ENCODE measurements at regions not wholly inside any gene's neighbourhood (a gene's known extent, or its start where the extent isn't known, plus 50 kb on each side); places are given as distances from the start of the nearest gene placed in this dataset.
A peak's percentile ranks its signal among the peaks of the same experiment; 100 is the strongest.

- H3K4me3 Mint-ChIP-seq: no peak overlapping the region
- no peaks in the 10 kb centered on the region for H3K9me3 Mint-ChIP-seq
- H3K27ac Mint-ChIP-seq: no peak overlapping the region
- no peaks in the 10 kb centered on the region for H3K36me3 Mint-ChIP-seq
- peaks cover 7% of the 10 kb centered on the region for H3K4me1 Mint-ChIP-seq
- H3K27me3 Mint-ChIP-seq: peaks cover 20% of the 10 kb centered on the region
These were observed 143.7 kb downstream of the ENGASE start for GRCh38 chr17:79218175-79218824.

GRCh38 chr17:79217473-79218135 lies 143.0 kb downstream of the ENGASE start:
- no peaks in the 10 kb centered on the region for H3K9me3 Mint-ChIP-seq
- H3K27ac Mint-ChIP-seq: no peak overlapping the region
- peaks cover 7% of the 10 kb centered on the region for H3K4me1 Mint-ChIP-seq
- peaks cover 18% of the 10 kb centered on the region for H3K27me3 Mint-ChIP-seq
- H3K36me3 Mint-ChIP-seq: no peaks in the 10 kb centered on the region
- peak overlapping the region; percentile 17 for H3K4me3 Mint-ChIP-seq

- Mint-ChIP-seq H3K27me3 (peaks cover 20% of the 10 kb centered on the region), H3K4me3 (no peak overlapping the region), H3K36me3 (no peaks in the 10 kb centered on the region), H3K9me3 (no peaks in the 10 kb centered on the region), H3K4me1 (peaks cover 7% of the 10 kb centered on the region), H3K27ac (no peak overlapping the region)
These were observed 142.2 kb downstream of the ENGASE start for GRCh38 chr17:79216826-79217225.

DNA sequence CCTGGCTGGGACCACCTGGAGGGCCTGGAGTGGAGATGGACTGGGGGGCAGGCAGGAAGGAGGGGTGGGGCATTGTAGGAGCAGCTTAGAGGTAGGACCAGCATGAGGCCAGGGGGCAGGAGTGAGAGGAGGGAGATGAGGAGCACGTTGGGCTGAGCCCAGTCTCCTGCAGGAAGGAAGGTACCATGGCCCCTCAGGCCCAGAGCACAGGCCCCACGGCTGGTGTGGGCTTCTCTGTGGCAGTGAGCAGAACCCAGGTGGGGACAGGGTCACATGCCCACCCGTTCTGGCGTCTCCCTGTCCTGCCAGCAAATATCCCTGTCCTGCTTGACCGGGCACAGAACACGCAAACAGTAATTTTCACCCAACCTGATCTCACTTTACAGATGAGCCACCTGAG lies 141.8 kb downstream of the ENGASE start:
- Mint-ChIP-seq H3K27ac (no peak overlapping the region), H3K27me3 (peaks cover 20% of the 10 kb centered on the region), H3K4me3 (no peak overlapping the region), H3K9me3 (no peaks in the 10 kb centered on the region), H3K4me1 (peaks cover 7% of the 10 kb centered on the region), H3K36me3 (no peaks in the 10 kb centered on the region)

DNA sequence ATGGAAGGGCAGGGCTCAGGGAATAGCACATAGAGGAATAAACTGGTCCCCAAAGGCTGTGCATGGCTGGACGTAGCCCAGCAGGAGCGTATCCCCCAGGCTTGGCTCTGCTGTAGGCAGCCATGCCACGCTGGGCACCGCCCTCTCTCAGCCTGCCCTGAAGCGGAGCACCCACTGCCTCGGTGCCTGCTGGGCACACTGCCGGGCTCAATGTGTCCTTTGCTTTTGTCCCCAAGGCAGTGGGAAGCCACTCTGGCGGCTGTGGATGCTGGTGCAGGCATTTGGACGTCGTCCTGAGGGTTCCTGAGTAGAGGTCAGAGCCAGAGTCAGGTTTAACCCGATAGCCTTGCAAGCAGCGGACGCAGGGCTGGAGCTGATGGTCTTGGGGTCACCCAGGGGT lies 141.0 kb downstream of the ENGASE start:
- H3K4me1 Mint-ChIP-seq: peaks cover 6% of the 10 kb centered on the region
- H3K27me3 Mint-ChIP-seq: peaks cover 20% of the 10 kb centered on the region
- H3K27ac Mint-ChIP-seq: no peak overlapping the region
- no peak overlapping the region for H3K4me3 Mint-ChIP-seq
- H3K36me3 Mint-ChIP-seq: no peaks in the 10 kb centered on the region
- no peaks in the 10 kb centered on the region for H3K9me3 Mint-ChIP-seq

GRCh38 chr17:79214940-79215604 lies 140.4 kb downstream of the ENGASE start:
- Mint-ChIP-seq H3K36me3 (no peaks in the 10 kb centered on the region), H3K9me3 (no peaks in the 10 kb centered on the region), H3K4me1 (no peaks in the 10 kb centered on the region), H3K27ac (no peak overlapping the region), H3K27me3 (peaks cover 19% of the 10 kb centered on the region), H3K4me3 (no peak overlapping the region)

DNA sequence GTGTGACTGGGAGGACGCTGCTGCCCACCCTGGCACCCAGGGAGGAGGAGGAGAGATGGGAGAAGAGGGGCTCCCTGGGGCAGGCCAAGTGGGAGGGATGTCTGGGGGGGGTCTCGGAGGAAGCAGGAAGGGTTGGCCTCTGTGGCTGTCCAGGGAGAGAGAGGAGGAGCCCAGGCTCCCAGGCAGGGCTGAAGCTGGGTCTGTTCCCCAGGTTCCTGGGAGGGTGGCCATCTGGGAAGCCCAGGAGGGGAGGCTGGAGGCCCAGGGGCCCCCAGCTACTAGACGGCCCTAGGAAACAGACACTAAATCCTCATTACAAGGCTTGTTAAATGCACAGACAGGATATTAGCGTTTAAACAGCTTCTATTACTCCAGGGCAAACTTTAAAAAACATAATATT lies 139.8 kb downstream of the ENGASE start:
- Mint-ChIP-seq H3K4me3 (no peak overlapping the region), H3K36me3 (no peaks in the 10 kb centered on the region), H3K27ac (no peak overlapping the region), H3K4me1 (no peaks in the 10 kb centered on the region), H3K27me3 (peaks cover 19% of the 10 kb centered on the region), H3K9me3 (no peaks in the 10 kb centered on the region)

GRCh38 chr17:79213305-79213704 lies 138.7 kb downstream of the ENGASE start:
- peaks cover 17% of the 10 kb centered on the region for H3K27me3 Mint-ChIP-seq
- no peak overlapping the region for H3K27ac Mint-ChIP-seq

DNA sequence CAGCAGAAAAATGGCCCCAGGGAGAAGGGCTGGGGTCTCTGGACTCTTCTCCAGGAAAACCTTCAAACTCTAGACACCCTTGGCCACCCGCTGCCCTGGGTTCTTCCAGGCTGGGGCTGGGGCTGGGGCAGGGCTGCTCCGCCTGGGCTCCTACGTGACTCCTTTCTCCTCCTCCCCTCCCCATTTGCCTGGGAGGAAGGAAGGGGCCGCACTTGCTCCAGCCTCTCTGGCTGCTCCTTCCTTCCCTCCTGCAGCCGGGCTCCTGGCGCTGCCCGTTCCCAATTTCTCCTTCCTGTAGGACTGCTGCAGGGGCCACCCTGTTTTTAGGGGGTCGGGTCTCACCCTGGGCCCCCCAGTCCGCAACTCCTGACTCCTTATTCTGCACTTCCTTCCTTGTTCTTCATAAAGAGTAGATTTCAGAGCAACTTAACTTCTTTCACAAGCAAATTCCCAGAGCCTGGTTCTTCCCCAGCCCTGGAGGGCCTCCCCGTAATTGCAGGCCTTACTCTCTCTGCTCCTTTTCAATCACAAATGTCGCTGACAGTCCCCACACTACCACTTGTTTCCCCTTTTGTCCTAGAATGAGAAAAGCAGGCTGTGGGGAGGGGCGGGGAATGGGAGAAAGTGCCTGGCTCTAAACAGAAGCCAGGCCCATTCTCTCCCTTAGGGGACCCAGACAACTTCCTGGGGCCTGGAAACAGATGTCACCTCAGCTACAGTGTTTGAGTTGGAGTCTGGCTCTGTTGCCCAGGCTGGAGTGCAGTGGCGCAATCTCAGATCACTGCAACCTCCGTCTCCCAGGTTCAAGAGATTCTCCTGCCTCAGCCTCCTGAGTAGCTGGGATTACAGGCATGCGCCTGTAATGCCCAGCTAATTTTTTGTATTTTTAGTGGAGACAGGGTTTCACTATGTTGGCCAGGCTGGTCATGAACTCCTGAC lies 137.8 kb downstream of the ENGASE start:
- Mint-ChIP-seq H3K27ac (no peak overlapping the region), H3K4me1 (no peaks in the 10 kb centered on the region), H3K9me3 (no peaks in the 10 kb centered on the region), H3K36me3 (no peaks in the 10 kb centered on the region), H3K27me3 (peaks cover 13% of the 10 kb centered on the region), H3K4me3 (no peak overlapping the region)

More at GRCh38 chr17:79213305-79213704, 138.7 kb downstream of the ENGASE start:
- Mint-ChIP-seq H3K4me3 (no peak overlapping the region), H3K4me1 (no peaks in the 10 kb centered on the region), H3K9me3 (no peaks in the 10 kb centered on the region), H3K36me3 (no peaks in the 10 kb centered on the region)

- Mint-ChIP-seq H3K27me3 (peaks cover 13% of the 10 kb centered on the region), H3K27ac (no peak overlapping the region), H3K36me3 (no peaks in the 10 kb centered on the region), H3K4me3 (no peak overlapping the region), H3K9me3 (no peaks in the 10 kb centered on the region), H3K4me1 (no peaks in the 10 kb centered on the region)
These were observed 136.6 kb downstream of the ENGASE start for GRCh38 chr17:79211061-79211770.

DNA sequence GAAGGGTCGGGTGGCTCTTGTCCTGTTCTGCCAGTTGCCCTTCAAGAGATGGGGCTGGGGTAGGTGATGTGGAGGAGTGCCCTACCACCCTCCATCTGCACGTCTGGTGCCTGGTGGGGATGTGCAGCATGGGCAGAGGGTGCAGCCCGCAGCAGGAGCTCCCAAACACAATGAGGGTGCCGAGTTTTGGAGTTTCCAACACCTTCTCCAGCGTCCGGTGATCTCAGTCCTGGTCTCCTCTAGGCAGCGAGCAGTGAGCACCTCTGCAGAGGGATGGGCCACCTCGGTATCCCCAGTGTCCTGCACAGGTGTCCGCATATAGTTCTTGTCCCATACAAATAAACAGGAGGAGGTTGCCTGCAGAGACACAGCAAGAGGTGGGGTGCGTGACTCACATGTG lies 136.0 kb downstream of the ENGASE start:
- Mint-ChIP-seq H3K27ac (no peak overlapping the region), H3K4me1 (no peaks in the 10 kb centered on the region), H3K36me3 (no peaks in the 10 kb centered on the region), H3K9me3 (no peaks in the 10 kb centered on the region), H3K4me3 (no peak overlapping the region), H3K27me3 (peaks cover 13% of the 10 kb centered on the region)

DNA sequence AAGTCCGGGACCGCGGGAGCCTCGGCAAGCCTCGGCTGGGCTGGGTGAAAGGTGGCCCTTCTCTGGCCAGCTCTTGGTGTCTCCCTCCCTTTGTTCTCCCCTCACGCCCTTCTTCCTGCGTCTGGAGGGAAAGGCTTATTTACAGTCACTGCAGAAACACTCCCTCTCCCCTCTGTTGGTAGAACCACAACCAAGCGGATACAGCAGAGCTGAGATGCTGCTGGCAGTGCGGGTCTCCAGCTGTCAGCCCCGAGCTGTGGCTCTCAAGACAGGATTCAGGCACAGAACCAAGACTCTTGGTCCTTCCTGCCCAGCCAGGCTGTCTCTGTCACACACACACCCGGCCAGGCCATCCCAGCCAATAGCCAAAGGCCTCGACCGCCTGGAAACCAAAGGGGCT lies 133.3 kb downstream of the ENGASE start:
- peak overlapping the region; percentile 35 for H3K27ac Mint-ChIP-seq
- peaks cover 7% of the 10 kb centered on the region for H3K27me3 Mint-ChIP-seq
- H3K4me3 Mint-ChIP-seq: no peak overlapping the region
- no peaks in the 10 kb centered on the region for H3K36me3 Mint-ChIP-seq
- no peaks in the 10 kb centered on the region for H3K4me1 Mint-ChIP-seq
- no peaks in the 10 kb centered on the region for H3K9me3 Mint-ChIP-seq

DNA sequence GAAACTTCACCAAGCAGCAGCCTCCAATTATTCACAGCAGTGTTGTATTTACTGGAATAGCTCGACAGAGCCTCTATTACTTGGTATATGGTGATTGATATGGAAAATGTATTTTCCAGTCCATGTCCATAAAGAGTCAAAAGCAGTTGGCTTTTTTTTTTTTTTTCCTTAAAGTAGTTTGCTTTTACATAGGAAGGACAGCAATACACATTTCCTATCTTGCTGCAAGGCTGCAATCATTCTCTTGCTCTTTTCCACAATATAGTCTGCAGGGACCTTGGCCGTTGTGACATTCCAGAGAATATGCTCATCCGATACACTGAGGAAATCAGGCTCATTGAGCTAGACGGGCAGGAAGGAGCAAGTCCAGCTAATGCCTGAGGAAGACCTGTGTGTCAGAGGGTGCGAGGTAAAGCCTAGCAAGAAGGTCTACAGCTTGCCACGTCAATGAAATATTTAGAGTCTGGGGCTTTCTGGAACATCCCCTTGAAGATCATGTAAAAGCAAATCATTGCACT lies 131.1 kb downstream of the ENGASE start:
- no peak overlapping the region for H3K27ac Mint-ChIP-seq
- no peak overlapping the region for H3K4me3 Mint-ChIP-seq
- H3K27me3 Mint-ChIP-seq: peaks cover 11% of the 10 kb centered on the region
- no peaks in the 10 kb centered on the region for H3K9me3 Mint-ChIP-seq
- no peaks in the 10 kb centered on the region for H3K36me3 Mint-ChIP-seq
- no peaks in the 10 kb centered on the region for H3K4me1 Mint-ChIP-seq

DNA sequence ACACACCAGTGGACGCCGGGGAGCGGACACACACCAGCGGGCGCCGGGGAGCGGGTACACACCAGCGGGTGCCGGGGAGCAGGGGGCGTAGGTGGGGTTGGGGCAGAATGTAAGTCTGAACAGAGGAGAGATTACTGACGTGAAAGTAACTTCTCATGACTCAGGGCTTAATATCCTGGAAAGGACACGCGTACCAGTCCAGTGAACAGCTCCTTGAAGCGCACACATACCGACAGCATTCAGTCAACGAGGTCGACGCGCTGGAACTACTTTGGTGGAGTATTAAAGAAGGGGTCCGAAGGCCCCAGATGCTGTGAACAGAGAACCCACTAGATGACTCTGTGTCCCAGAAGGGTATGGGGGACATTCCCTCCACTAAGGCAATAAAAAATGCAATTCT lies 129.6 kb downstream of the ENGASE start:
- Mint-ChIP-seq H3K4me1 (no peaks in the 10 kb centered on the region), H3K36me3 (no peaks in the 10 kb centered on the region), H3K27me3 (peaks cover 9% of the 10 kb centered on the region), H3K9me3 (no peaks in the 10 kb centered on the region), H3K4me3 (no peak overlapping the region), H3K27ac (no peak overlapping the region)

DNA sequence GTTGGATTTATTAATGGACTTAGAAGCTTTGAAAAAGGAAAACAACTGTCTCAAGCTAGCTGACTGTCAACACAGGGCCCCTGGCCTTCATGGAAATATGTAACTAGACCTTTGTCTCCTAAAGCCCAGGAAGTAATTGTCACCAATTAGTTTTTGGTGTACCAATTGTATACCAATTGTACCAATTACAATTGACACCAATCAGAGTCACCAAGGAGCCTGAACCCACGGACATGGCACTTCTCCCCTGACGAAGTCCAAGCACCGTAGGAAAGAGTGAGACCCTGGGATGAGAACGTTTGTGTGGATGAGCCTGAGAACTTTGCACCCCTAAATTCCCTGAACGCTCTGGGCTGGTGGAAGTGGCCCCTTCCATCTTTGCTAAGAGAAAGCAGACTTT lies 129.0 kb downstream of the ENGASE start:
- Mint-ChIP-seq H3K36me3 (no peaks in the 10 kb centered on the region), H3K4me1 (no peaks in the 10 kb centered on the region), H3K27ac (no peak overlapping the region), H3K4me3 (no peak overlapping the region), H3K9me3 (no peaks in the 10 kb centered on the region), H3K27me3 (peaks cover 9% of the 10 kb centered on the region)

Measured in activated naive CD4-positive, alpha-beta T cell treated with anti-CD3 and anti-CD28 coated beads, Interleukin-2, amount 50 U/mL, for 24 hours (primary cell).